Bronchial epithelial cell (primary cell): ENCODE measurements at regions not wholly inside any gene's neighbourhood (a gene's known extent, or its start where the extent isn't known, plus 50 kb on each side); places are given as distances from the start of the nearest gene placed in this dataset.
A peak's percentile ranks its signal among the peaks of the same experiment; 100 is the strongest.

Experiments
- DNase-seq: peaks from one replicate; pipeline ENCODE4 v3.0.0-alpha.2; 2010; ENCODE audit warnings: low read depth
- FAIRE-seq: peaks from 2 replicates; lab custom pipeline; 2011; peaks lifted over from hg19 to GRCh38; lab: Jason Lieb, UNC
- H3K27me3 ChIP-seq: 2 replicates; pipeline ENCODE4 v1.5.1; 2011; ENCODE audit warnings: low read length; ENCODE audit not compliant: control insufficient read depth, insufficient read depth
- H3K36me3 ChIP-seq: 2 replicates; pipeline ENCODE4 v1.5.1; 2011; ENCODE audit warnings: low read length; ENCODE audit not compliant: control insufficient read depth, insufficient read depth
- H3K4me3 ChIP-seq: 2 replicates; pipeline ENCODE4 v1.5.1; 2011; ENCODE audit warnings: mild to moderate bottlenecking, low read depth, low read length, control low read depth
- CTCF ChIP-seq: IDR thresholded peaks from 2 replicates; pipeline ENCODE4 v1.5.1; 2011; ENCODE audit warnings: mild to moderate bottlenecking, moderate library complexity, low read length, control low read depth, inconsistent platforms; ENCODE audit not compliant: insufficient read depth, severe bottlenecking

DNA sequence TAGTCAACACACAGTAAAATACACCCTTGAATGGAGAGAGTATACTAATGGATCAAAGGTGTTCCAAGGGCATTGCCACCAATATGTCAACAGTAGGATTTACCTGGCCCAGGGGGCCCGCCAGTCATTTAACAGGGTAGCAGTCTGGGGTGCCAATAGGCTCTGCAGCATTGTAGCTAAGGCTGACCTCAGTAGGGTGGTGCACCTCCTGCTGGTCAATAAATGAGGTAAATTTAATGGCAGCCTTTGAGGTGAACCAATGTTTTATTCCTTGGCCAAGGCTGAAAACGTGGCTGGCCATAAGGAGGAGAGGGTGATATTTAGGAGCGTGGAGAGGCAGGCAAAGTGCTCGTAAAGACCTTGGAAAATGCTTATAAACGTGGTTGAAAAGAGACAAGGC, 147.2 kb downstream of the RPS12 start:
- H3K27me3 ChIP-seq = peaks cover 3% of the 10 kb centered on the region
- peak; percentile 24 for TF ChIP-seq CTCF
- FAIRE-seq = no peak

DNA sequence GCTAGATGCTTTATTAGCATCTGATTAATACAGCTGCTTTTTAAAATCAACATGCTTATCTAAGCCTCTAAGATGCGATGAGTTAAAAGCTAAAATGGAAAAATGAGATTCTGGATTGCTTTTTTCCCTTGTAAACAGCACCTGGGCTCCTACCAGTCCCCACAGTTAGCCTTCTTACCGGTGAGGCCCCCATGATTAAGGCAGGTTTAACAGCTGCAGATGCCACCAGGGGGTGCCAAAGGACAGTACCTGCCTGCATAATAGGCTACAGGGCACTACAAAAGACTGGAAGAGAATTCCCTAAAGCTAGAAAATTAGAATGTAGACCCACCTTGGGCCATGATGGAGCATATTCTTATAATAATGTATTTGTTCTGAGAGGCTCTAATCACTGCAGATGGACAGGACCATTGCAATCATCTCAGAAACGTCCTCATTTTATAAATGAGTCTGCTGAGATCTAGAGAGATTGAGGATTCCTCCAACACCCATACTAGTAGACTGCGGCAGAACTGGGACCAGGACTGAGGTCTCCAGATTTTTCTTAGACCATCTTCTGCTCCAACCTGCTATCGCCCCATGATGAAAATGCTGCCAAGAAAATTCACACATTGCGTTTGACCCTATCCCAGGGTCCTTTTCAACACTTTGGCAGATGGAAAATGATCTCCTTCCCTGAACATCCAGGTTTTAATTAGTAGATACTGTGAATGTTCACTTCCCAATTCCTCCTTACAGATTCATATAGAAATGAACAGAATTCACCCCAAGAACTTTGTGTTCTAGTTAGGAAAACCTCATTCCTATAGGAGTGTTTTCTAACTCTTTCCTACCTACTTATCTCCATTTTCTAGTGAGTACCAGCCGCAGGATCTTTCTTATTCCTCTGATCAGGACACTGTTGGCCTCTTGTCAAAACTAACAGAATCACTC, 148.8 kb downstream of the RPS12 start:
- no peak for FAIRE-seq
- peak; percentile 66 for DNase-seq
- Histone ChIP-seq H3K36me3 (no peaks in the 10 kb centered on the region), H3K4me3 (no peak overlapping the region), H3K27me3 (no peaks in the 10 kb centered on the region)
- peak; percentile 75 for TF ChIP-seq CTCF

More for the DNA sequence above, 147.2 kb downstream of the RPS12 start:
- Histone ChIP-seq H3K36me3 (no peaks in the 10 kb centered on the region), H3K4me3 (no peak overlapping the region)
- no peak for DNase-seq

- TF ChIP-seq CTCF = no peak
- peak; percentile 82 for DNase-seq
Measured at GRCh38 chr6:132964101-132964867, 149.9 kb downstream of the RPS12 start.

DNA sequence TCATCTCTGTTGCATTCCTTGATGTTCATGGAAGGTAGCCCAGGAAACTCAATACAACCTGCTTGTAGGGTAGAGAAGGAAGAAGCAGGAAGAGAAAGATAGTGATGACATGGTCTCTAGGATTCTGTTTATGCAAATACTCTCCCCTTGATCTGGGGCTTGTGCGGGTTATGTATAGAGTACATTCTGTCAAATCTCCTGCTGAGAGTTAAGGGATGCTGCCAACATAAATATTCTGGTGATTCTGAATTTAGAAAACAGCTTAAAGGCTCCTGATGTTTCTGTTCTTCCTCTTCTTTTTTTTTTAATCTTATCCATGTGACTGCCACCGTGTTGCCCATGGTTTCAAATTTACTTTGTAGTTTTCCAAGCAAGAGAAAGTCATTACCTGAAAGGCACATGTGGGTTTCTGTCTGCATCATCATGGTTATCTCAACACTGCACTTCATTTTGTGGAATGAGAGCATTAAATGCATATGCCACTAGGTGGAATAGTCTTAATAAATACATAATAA, 150.6 kb downstream of the RPS12 start:
- H3K36me3 ChIP-seq = no peaks in the 10 kb centered on the region
- FAIRE-seq (no peak), DNase-seq (no peak)
- H3K27me3 ChIP-seq = no peaks in the 10 kb centered on the region
- no peak for TF ChIP-seq CTCF
- H3K4me3 ChIP-seq = no peak overlapping the region

More at GRCh38 chr6:132964101-132964867, 149.9 kb downstream of the RPS12 start:
- no peak for FAIRE-seq
- H3K27me3 ChIP-seq = no peaks in the 10 kb centered on the region
- no peak overlapping the region for H3K4me3 ChIP-seq
- no peaks in the 10 kb centered on the region for H3K36me3 ChIP-seq

DNA sequence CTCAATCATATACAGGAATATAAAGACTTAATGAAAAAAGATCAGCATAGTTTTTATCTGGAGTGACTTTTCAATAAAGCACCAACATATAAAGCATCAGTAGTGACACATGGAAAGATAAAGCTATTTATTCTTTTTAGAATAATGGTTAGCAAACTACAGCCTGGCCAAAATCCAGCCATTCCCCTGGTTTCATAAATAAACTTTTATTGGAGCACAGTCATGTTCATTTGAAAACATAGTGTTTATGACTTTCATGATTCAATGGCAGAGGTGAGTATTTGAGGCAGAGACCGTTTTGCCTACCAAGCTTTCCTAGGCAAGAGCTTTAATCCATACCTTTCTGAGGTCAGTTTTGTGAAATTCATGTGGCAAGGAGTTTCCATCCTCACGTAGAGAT, 153.5 kb downstream of the RPS12 start:
- no peaks in the 10 kb centered on the region for H3K36me3 ChIP-seq
- no peaks in the 10 kb centered on the region for H3K27me3 ChIP-seq
- no peak overlapping the region for H3K4me3 ChIP-seq
- no peak for DNase-seq
- no peak for FAIRE-seq
- no peak for TF ChIP-seq CTCF
